ENCODE measurements at regions not wholly inside any gene's neighbourhood (a gene's known extent, or its start where the extent isn't known, plus 50 kb on each side); places are given as distances from the start of the nearest gene placed in this dataset.

GRCh38 chr3:99409961-99410360 lies 228.4 kb upstream of the COL8A1 start:
- CTCF ChIA-PET: interaction anchor here (0.6 to 1.6 kb wide), 7 partner anchors 11 to 386 kb away, joined by 3 to 5 read pairs (median 3); no protein-coding TSS in a partner anchor
- no peak for DNase-seq (ENCODE audit: low read depth, low spot score)
- TF ChIP-seq, protein P1, sequence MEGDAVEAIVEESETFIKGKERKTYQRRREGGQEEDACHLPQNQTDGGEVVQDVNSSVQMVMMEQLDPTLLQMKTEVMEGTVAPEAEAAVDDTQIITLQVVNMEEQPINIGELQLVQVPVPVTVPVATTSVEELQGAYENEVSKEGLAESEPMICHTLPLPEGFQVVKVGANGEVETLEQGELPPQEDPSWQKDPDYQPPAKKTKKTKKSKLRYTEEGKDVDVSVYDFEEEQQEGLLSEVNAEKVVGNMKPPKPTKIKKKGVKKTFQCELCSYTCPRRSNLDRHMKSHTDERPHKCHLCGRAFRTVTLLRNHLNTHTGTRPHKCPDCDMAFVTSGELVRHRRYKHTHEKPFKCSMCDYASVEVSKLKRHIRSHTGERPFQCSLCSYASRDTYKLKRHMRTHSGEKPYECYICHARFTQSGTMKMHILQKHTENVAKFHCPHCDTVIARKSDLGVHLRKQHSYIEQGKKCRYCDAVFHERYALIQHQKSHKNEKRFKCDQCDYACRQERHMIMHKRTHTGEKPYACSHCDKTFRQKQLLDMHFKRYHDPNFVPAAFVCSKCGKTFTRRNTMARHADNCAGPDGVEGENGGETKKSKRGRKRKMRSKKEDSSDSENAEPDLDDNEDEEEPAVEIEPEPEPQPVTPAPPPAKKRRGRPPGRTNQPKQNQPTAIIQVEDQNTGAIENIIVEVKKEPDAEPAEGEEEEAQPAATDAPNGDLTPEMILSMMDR (IDR thresholded peaks at IDR 0.05; ENCODE audit: insufficient read depth, low read length, missing control alignments): no peak
- POLR2A ChIA-PET: interaction anchor here (0.5 to 1.5 kb wide), 3 partner anchors 14 to 249 kb away, joined by 3 to 6 read pairs (median 3); partner anchors contain the start of gene COL8A1
- H3K4me3 ChIP-seq (ENCODE audit: low read depth, low read length): no peak overlapping the region

- no peak overlapping the region for H3K4me3 ChIP-seq (ENCODE audit: low read depth, low read length)
- no peak for DNase-seq (ENCODE audit: low read depth, low spot score)
- TF ChIP-seq, protein P1 (IDR thresholded peaks at IDR 0.05; ENCODE audit: insufficient read depth, low read length, missing control alignments): no peak
- CTCF ChIA-PET: interaction anchor here (0.7 to 2.0 kb wide), 4 partner anchors 13 to 231 kb away, joined by 3 to 5 read pairs (median 4); partner anchors contain the start of gene COL8A1
- POLR2A ChIA-PET: no interaction called here
These were observed 231.1 kb upstream of the COL8A1 start for GRCh38 chr3:99407257-99407656.

- CTCF ChIA-PET: no interaction called here
- TF ChIP-seq, protein P1 (IDR thresholded peaks at IDR 0.05; ENCODE audit: insufficient read depth, low read length, missing control alignments): no peak
- POLR2A ChIA-PET: no interaction called here
These were observed 235.6 kb upstream of the COL8A1 start for GRCh38 chr3:99402755-99403154.

DNA sequence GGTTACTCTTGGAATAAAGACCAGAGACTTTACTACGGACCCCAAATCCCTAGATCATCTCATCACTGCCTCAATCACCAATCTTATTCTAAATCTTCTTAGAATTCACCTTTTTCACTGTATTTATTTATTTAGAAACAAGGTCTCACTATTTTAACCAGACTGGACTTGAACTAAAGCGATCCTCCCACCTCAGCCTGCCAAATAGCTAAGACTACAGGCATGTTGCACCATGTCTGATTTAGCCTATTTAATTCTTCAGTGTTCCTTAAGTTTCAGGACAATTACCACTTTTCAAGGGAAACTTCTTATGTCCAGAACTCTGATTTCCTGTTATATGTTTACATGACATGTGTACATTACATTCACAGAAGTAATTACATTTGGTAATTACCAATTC lies 238.0 kb upstream of the COL8A1 start:
- H3K4me3 ChIP-seq (ENCODE audit: low read depth, low read length): no peak overlapping the region
- TF ChIP-seq, protein P1 (IDR thresholded peaks at IDR 0.05; ENCODE audit: insufficient read depth, low read length, missing control alignments): no peak
- ChIA-PET POLR2A (no interaction called here), CTCF (no interaction called here)
- no peak for DNase-seq (ENCODE audit: low read depth, low spot score)

More at GRCh38 chr3:99402755-99403154, 235.6 kb upstream of the COL8A1 start:
- H3K4me3 ChIP-seq (ENCODE audit: low read depth, low read length): no peak overlapping the region
- no peak for DNase-seq (ENCODE audit: low read depth, low spot score)

- ChIA-PET POLR2A (no interaction called here), CTCF (interaction anchor here (1.0 to 1.1 kb wide), 2 partner anchors 25 to 373 kb away, joined by 3 to 4 read pairs; no protein-coding TSS in a partner anchor)
- TF ChIP-seq, protein P1 (IDR thresholded peaks at IDR 0.05; ENCODE audit: insufficient read depth, low read length, missing control alignments): no peak
- H3K4me3 ChIP-seq (ENCODE audit: low read depth, low read length): no peak overlapping the region
- no peak for DNase-seq (ENCODE audit: low read depth, low spot score)
These were observed 241.6 kb upstream of the COL8A1 start for GRCh38 chr3:99396651-99397275.

GRCh38 chr3:99394831-99395778 lies 243.3 kb upstream of the COL8A1 start:
- CTCF ChIA-PET: interaction anchor here (0.7 to 2.1 kb wide), 5 partner anchors 12 to 371 kb away, joined by 3 to 6 read pairs (median 3); no protein-coding TSS in a partner anchor
- H3K4me3 ChIP-seq (ENCODE audit: low read depth, low read length): no peak overlapping the region
- no peak for DNase-seq (ENCODE audit: low read depth, low spot score)
- TF ChIP-seq, protein P1 (IDR thresholded peaks at IDR 0.05; ENCODE audit: insufficient read depth, low read length, missing control alignments): no peak
- POLR2A ChIA-PET: interaction anchor here (1.6 kb wide), 1 partner anchor 16 kb away, joined by 6 read pairs; no protein-coding TSS in a partner anchor

Data from AG04449 (cell line).